GM12878 (cell line): ENCODE measurements at regions not wholly inside any gene's neighbourhood (a gene's known extent, or its start where the extent isn't known, plus 50 kb on each side); places are given as distances from the start of the nearest gene placed in this dataset.

Source experiments
- ATAC-seq: fragments of 200-7000 bp; cut with Tn5 transposase; 3 replicates; pipeline ENCODE4 v1.9.1; 2020; ENCODE audit warnings: mild to moderate bottlenecking, moderate library complexity
- BruUV-seq: library from RNA; stranded (reverse); fragments of 400-500 nt; replicated peaks from 2 replicates; lab custom pipeline; 2021; lab: Mats Ljungman, UMichigan
- CTCF ChIA-PET: fragments of 300-600 bp; sonication (Branson Sonifier 250); formaldehyde crosslinking; extraction: SDS; loops from one replicate; lab custom pipeline; 2021; ENCODE audit warnings: inconsistent platforms; lab: Yijun Ruan, JAX
- POLR2A ChIA-PET: fragments of 350-600 bp; formaldehyde crosslinking; extraction: SDS; loops from one replicate; lab custom pipeline; 2021; ENCODE audit warnings: inconsistent platforms; lab: Charles Lee
- RAD21 ChIA-PET: fragments of 300-600 bp; sonication (Branson Sonifier 250); formaldehyde crosslinking; loops from one replicate; lab custom pipeline; 2023; ENCODE audit warnings: antibody characterized with exemption; ENCODE audit not compliant: unreplicated experiment; lab: Charles Lee
- SMC1A ChIA-PET: fragments of 300-600 bp; sonication (Branson Sonifier 250); formaldehyde crosslinking; loops from one replicate; lab custom pipeline; 2023; ENCODE audit not compliant: unreplicated experiment, uncharacterized antibody; lab: Charles Lee
- DNase-seq: peaks from one replicate; pipeline ENCODE4 v3.0.0-alpha.2; 2011; ENCODE audit warnings: low read depth, low spot score
- FAIRE-seq: peaks from 3 replicates; lab custom pipeline; 2011; peaks lifted over from hg19 to GRCh38; lab: Jason Lieb, UNC
- H2AFZ ChIP-seq: 2 replicates; pipeline ENCODE4 v1.6.0; 2011; ENCODE audit warnings: low read depth, low read length, control low read depth; ENCODE audit not compliant: control insufficient read depth
- H3K27ac ChIP-seq: 2 replicates; pipeline ENCODE4 v1.5.1; 2011; ENCODE audit warnings: control low read depth; ENCODE audit not compliant: control insufficient read depth, insufficient read depth
- H3K27me3 ChIP-seq, 2 experiments: replicated peaks in 1 of 2; 2 replicates each; pipeline versions ENCODE4 v1.6.0 to v1.6.1; 2011; ENCODE audit warnings: low read length in 1 of 2; ENCODE audit not compliant: control insufficient read depth in 2 of 2, insufficient read depth in 2 of 2
- H3K36me3 ChIP-seq, 2 experiments: 2 replicates each; pipeline ENCODE4 v1.5.1; 2011; ENCODE audit warnings: low read length in 1 of 2; ENCODE audit not compliant: control insufficient read depth in 2 of 2, insufficient read depth in 2 of 2
- H3K4me1 ChIP-seq: 2 replicates; pipeline ENCODE4 v1.6.1; 2011; ENCODE audit warnings: mild to moderate bottlenecking, low read length, moderate library complexity, mixed read lengths; ENCODE audit not compliant: control insufficient read depth, insufficient read depth
- H3K4me2 ChIP-seq: 2 replicates; pipeline ENCODE4 v1.6.0; 2011; ENCODE audit warnings: control low read depth; ENCODE audit not compliant: control insufficient read depth, insufficient read depth
- H3K4me3 ChIP-seq: fragments of 200-600 bp; sonication (generic); 2 replicates; pipeline ENCODE4 v1.5.1; 2016
- H3K79me2 ChIP-seq: 2 replicates; pipeline ENCODE4 v1.6.0; 2011; ENCODE audit warnings: low read length; ENCODE audit not compliant: control insufficient read depth, insufficient read depth
- H3K9ac ChIP-seq: 2 replicates; pipeline ENCODE4 v1.8.0; 2011; ENCODE audit warnings: low read length, control low read depth, mixed read lengths; ENCODE audit not compliant: control insufficient read depth, insufficient read depth
- H3K9me3 ChIP-seq: replicated peaks from 3 replicates; pipeline ENCODE4 v1.5.1; 2011; ENCODE audit warnings: mild to moderate bottlenecking, low read length; ENCODE audit not compliant: control insufficient read depth, insufficient read depth
- H4K20me1 ChIP-seq: 2 replicates; pipeline ENCODE4 v1.6.0; 2011; ENCODE audit not compliant: control insufficient read depth, insufficient read depth
- BMI1 ChIP-seq: fragments of 450-650 bp; IDR thresholded peaks from 2 replicates; pipeline ENCODE4 v1.6.1; 2016; ENCODE audit warnings: mild to moderate bottlenecking, moderate library complexity, borderline replicate concordance
- CBX5 ChIP-seq: sonication (generic); IDR thresholded peaks from 2 replicates; pipeline ENCODE4 v1.6.1; 2016; ENCODE audit warnings: low read depth, moderate library complexity, mild to moderate bottlenecking, inconsistent platforms
- GATAD2B ChIP-seq: fragments of 450-650 bp; conservative IDR thresholded peaks from 2 replicates; pipeline ENCODE4 v1.6.1; 2017; ENCODE audit warnings: low read depth, mild to moderate bottlenecking, moderate library complexity
- IKZF2 ChIP-seq, 2 experiments: fragments of 450-650 bp; IDR thresholded peaks; 2 replicates each; pipeline ENCODE4 v1.6.1; 2017; ENCODE audit warnings: mild to moderate bottlenecking in 2 of 2, moderate library complexity in 2 of 2
- KAT2A ChIP-seq: conservative IDR thresholded peaks from 2 replicates; pipeline ENCODE4 v1.6.1; 2011; ENCODE audit warnings: low read depth, low read length; ENCODE audit not compliant: control insufficient read depth
- NRF1 ChIP-seq: conservative IDR thresholded peaks from 2 replicates; pipeline ENCODE4 v1.6.1; 2011; ENCODE audit warnings: mild to moderate bottlenecking, low read depth, low read length, improper control_type of control experiment
- RB1 ChIP-seq: fragments of 450-650 bp; formaldehyde crosslinking; IDR thresholded peaks from 2 replicates; pipeline ENCODE4 v1.6.1; 2017; ENCODE audit warnings: mild to moderate bottlenecking, borderline replicate concordance
- SUPT20H ChIP-seq: IDR thresholded peaks from 2 replicates; pipeline ENCODE4 v1.6.1; 2011; ENCODE audit warnings: low read depth, mild to moderate bottlenecking, low read length, moderate library complexity, borderline replicate concordance; ENCODE audit not compliant: control insufficient read depth
- YY1 ChIP-seq: IDR thresholded peaks from 2 replicates; pipeline ENCODE4 v1.6.1; 2011; ENCODE audit warnings: low read depth, mild to moderate bottlenecking, low read length
- WGBS: methylation state at CpG from one replicate; pipeline ENCODE4 v1.1.6; 2016; ENCODE audit warnings: low lambda C conversion rate; ENCODE audit not compliant: insufficient replicate concordance, insufficient coverage; ENCODE audit errors: missing lambda C conversion rate; 5-methylcytosine and 5-hydroxymethylcytosine counted together
- in situ Hi-C: fragments of 300-500 bp; cut with MboI; formaldehyde crosslinking; loops from 9 replicates; pipeline ENCODE4 v1.14.3; 2018; ENCODE audit warnings: mixed read lengths
- intact Hi-C: fragments of 100-400 bp; cut with micrococcal nuclease; formaldehyde crosslinking; loops from one replicate; pipeline ENCODE4 v1.14.2; 2022; ENCODE audit not compliant: unreplicated experiment
- TF ChIP-seq, protein P1 (sequence below): fragments of 450-650 bp; IDR thresholded peaks from 2 replicates; pipeline ENCODE4 v1.6.1; 2016; ENCODE audit warnings: mild to moderate bottlenecking, moderate library complexity, borderline replicate concordance

DNA sequence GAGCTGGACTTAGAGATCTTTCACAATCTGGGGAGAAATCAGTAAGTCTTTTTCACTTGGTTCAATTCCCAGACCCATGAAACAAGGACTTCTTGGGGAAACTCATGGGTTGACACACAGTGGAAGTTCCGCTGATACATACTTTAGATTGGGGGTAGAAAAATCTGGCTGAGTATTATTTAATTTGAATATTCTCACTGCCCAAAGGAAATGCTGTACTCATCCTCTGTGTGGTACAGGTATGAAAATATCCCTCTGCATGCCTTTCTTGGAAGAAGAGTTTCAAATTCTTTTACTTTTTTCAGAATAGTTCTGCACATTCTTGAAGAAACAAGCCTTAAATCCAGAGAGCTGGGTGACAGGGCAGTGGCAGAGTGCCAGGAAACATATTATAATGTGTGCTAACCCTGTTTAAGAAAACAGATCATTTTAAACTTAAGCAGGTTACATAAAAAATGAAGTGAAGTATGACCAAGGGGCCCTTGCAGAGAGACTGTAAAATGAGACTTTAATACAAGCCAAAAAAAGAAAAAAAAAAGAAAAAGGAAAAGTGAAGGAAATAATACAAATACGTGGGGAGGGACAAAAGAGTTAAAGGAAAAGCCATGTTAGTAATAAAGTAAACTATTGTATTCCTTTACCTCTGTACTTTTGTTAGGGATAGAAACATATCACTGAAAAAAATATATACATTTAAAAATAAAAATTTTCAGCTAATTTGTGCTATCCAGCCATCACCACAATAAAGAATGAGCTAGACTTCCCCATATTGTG lies 173.4 kb upstream of the NR3C1 start:
- in situ Hi-C loops (no loop called here), intact Hi-C loops (no loop called here)
- peaks cover 3% of the 10 kb centered on the region; the same call in 1 of the 2 replicates for H3K4me1 ChIP-seq
- no peak overlapping the region for H3K4me3 ChIP-seq
- CTCF ChIA-PET = interaction anchor here (0.9 to 4.8 kb wide), 4 partner anchors 10 to 15 kb away, joined by 3 to 19 read pairs (median 4); no protein-coding TSS in a partner anchor
- no peak overlapping the region for H3K4me2 ChIP-seq
- H3K9ac ChIP-seq = no peak overlapping the region
- no peak for DNase-seq
- H3K79me2 ChIP-seq = no peaks in the 10 kb centered on the region
- H2AFZ ChIP-seq = no peak overlapping the region
- H3K27ac ChIP-seq = no peak overlapping the region
- 83% methylated on average over 2 of the region's 2 CpGs for WGBS
- H3K27me3 ChIP-seq = no peaks in the 10 kb centered on the region
- RAD21 ChIA-PET = interaction anchor here (1.1 to 1.4 kb wide), 2 partner anchors 15 to 121 kb away, joined by 3 to 4 read pairs; no protein-coding TSS in a partner anchor
- TF ChIP-seq IKZF2 (IDR thresholded peaks at IDR 0.05) = no peak
- no peak for TF ChIP-seq YY1
- no peak for TF ChIP-seq NRF1
- TF ChIP-seq, protein P1, sequence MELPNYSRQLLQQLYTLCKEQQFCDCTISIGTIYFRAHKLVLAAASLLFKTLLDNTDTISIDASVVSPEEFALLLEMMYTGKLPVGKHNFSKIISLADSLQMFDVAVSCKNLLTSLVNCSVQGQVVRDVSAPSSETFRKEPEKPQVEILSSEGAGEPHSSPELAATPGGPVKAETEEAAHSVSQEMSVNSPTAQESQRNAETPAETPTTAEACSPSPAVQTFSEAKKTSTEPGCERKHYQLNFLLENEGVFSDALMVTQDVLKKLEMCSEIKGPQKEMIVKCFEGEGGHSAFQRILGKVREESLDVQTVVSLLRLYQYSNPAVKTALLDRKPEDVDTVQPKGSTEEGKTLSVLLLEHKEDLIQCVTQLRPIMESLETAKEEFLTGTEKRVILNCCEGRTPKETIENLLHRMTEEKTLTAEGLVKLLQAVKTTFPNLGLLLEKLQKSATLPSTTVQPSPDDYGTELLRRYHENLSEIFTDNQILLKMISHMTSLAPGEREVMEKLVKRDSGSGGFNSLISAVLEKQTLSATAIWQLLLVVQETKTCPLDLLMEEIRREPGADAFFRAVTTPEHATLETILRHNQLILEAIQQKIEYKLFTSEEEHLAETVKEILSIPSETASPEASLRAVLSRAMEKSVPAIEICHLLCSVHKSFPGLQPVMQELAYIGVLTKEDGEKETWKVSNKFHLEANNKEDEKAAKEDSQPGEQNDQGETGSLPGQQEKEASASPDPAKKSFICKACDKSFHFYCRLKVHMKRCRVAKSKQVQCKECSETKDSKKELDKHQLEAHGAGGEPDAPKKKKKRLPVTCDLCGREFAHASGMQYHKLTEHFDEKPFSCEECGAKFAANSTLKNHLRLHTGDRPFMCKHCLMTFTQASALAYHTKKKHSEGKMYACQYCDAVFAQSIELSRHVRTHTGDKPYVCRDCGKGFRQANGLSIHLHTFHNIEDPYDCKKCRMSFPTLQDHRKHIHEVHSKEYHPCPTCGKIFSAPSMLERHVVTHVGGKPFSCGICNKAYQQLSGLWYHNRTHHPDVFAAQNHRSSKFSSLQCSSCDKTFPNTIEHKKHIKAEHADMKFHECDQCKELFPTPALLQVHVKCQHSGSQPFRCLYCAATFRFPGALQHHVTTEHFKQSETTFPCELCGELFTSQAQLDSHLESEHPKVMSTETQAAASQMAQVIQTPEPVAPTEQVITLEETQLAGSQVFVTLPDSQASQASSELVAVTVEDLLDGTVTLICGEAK = no peak
- no peak for TF ChIP-seq KAT2A
- no peak for TF ChIP-seq RB1
- TF ChIP-seq SUPT20H = no peak
- no peak for TF ChIP-seq BMI1
- no peak for TF ChIP-seq CBX5
- no peak for TF ChIP-seq GATAD2B
- POLR2A ChIA-PET = interaction anchor here (0.5 to 1.0 kb wide), 2 partner anchors 11 to 65 kb away, joined by 3 read pairs; no protein-coding TSS in a partner anchor
- no TSS peak for BruUV-seq
- no peak for ATAC-seq
- no peaks in the 10 kb centered on the region for H3K36me3 ChIP-seq
- SMC1A ChIA-PET = interaction anchor here (1.0 to 7.4 kb wide), 6 partner anchors 10 to 248 kb away, joined by 3 to 56 read pairs (median 8); no protein-coding TSS in a partner anchor
- no peak for FAIRE-seq
- no peaks in the 10 kb centered on the region for H4K20me1 ChIP-seq
- H3K9me3 ChIP-seq = no peaks in the 10 kb centered on the region; the same call in 2 of the 3 replicates
